IMR-90 (cell line): ENCODE measurements at regions not wholly inside any gene's neighbourhood (a gene's known extent, or its start where the extent isn't known, plus 50 kb on each side); places are given as distances from the start of the nearest gene placed in this dataset.

Source experiments
- ATAC-seq: fragments of 200-7000 bp; cut with Tn5 transposase; 2 replicates; pipeline ENCODE4 v1.9.1; 2020; ENCODE audit warnings: low read depth, mild to moderate bottlenecking, moderate library complexity
- BruUV-seq: library from RNA; stranded (reverse); fragments of 400-500 nt; replicated peaks from 2 replicates; lab custom pipeline; 2021; lab: Mats Ljungman, UMichigan
- CTCF ChIA-PET: fragments of 300-600 bp; formaldehyde crosslinking; extraction: SDS; loops from one replicate; lab custom pipeline; 2021; ENCODE audit warnings: antibody characterized with exemption; lab: Yijun Ruan, JAX
- POLR2A ChIA-PET: fragments of 300-600 bp; sonication (Branson Sonifier 250); formaldehyde crosslinking; loops from one replicate; lab custom pipeline; 2022; ENCODE audit warnings: antibody characterized with exemption; ENCODE audit not compliant: unreplicated experiment; lab: Charles Lee
- DNase-seq: peaks from one replicate; pipeline ENCODE4 v3.0.0; 2013
- H2AFZ ChIP-seq: replicated peaks from 2 replicates; pipeline ENCODE3; 2013; ENCODE audit warnings: low read length, mild to moderate bottlenecking; ENCODE audit not compliant: poor library complexity
- H2AK5ac ChIP-seq: 2 replicates; pipeline ENCODE4 v1.6.1; 2013; ENCODE audit warnings: low read depth, low read length, inconsistent platforms
- H2AK9ac ChIP-seq: replicated peaks from 2 replicates; pipeline ENCODE3; 2013; ENCODE audit warnings: mild to moderate bottlenecking, low read depth, low read length, moderate library complexity; ENCODE audit not compliant: poor library complexity
- H2BK120ac ChIP-seq: 2 replicates; pipeline ENCODE4 v1.6.1; 2013; ENCODE audit warnings: low read depth, low read length, inconsistent platforms
- H2BK15ac ChIP-seq: 3 replicates; pipeline ENCODE4 v1.6.1; 2013; ENCODE audit warnings: low read depth, low read length, inconsistent platforms
- H2BK20ac ChIP-seq: 2 replicates; pipeline ENCODE4 v1.6.1; 2013; ENCODE audit warnings: low read depth, mild to moderate bottlenecking, inconsistent platforms, low read length, moderate library complexity
- H2BK5ac ChIP-seq: 2 replicates; pipeline ENCODE4 v1.6.1; 2013; ENCODE audit warnings: mild to moderate bottlenecking, low read depth, low read length, inconsistent platforms; ENCODE audit not compliant: poor library complexity, severe bottlenecking
- H3K14ac ChIP-seq: replicated peaks from 2 replicates; pipeline ENCODE4 v1.6.1; 2013; ENCODE audit warnings: low read depth, low read length, inconsistent platforms
- H3K18ac ChIP-seq: 2 replicates; pipeline ENCODE4 v1.6.1; 2013; ENCODE audit warnings: low read depth, low read length, control low read depth
- H3K23ac ChIP-seq: 2 replicates; pipeline ENCODE4 v1.6.1; 2013; ENCODE audit warnings: low read depth, low read length, inconsistent platforms
- H3K27ac ChIP-seq: 2 replicates; pipeline ENCODE4 v1.5.1; 2013; ENCODE audit warnings: mild to moderate bottlenecking, control low read depth, low read length; ENCODE audit not compliant: insufficient read depth
- H3K27me3 ChIP-seq: 2 replicates; pipeline ENCODE4 v1.6.1; 2013; ENCODE audit warnings: low read length; ENCODE audit not compliant: control insufficient read depth, insufficient read depth
- H3K36me3 ChIP-seq: 2 replicates; pipeline ENCODE4 v1.6.1; 2013; ENCODE audit warnings: low read length, mixed read lengths; ENCODE audit not compliant: control insufficient read depth, insufficient read depth
- H3K4ac ChIP-seq: 2 replicates; pipeline ENCODE4 v1.6.1; 2013; ENCODE audit warnings: low read depth, low read length, inconsistent platforms
- H3K4me1 ChIP-seq: 2 replicates; pipeline ENCODE4 v1.6.1; 2013; ENCODE audit warnings: low read length, mixed read lengths; ENCODE audit not compliant: control insufficient read depth, insufficient read depth
- H3K4me2 ChIP-seq: 2 replicates; pipeline ENCODE4 v1.6.1; 2013; ENCODE audit warnings: low read depth, mild to moderate bottlenecking, control low read depth, low read length, moderate library complexity
- H3K4me3 ChIP-seq: 2 replicates; pipeline ENCODE4 v1.5.1; 2013; ENCODE audit warnings: low read depth, mild to moderate bottlenecking, control low read depth, low read length, moderate library complexity; ENCODE audit not compliant: insufficient read depth
- H3K56ac ChIP-seq: 2 replicates; pipeline ENCODE4 v1.6.1; 2013; ENCODE audit warnings: low read length, inconsistent platforms; ENCODE audit not compliant: insufficient read depth; ENCODE audit errors: extremely low read depth
- H3K79me1 ChIP-seq, 2 experiments: 2 replicates each; pipeline ENCODE4 v1.6.1; 2013; ENCODE audit warnings: low read length in 2 of 2, inconsistent platforms in 1 of 2, low read depth in 1 of 2
- H3K9ac ChIP-seq: 2 replicates; pipeline ENCODE4 v1.6.1; 2013; ENCODE audit warnings: low read depth, low read length, control low read depth
- H3K9me1 ChIP-seq: 2 replicates; pipeline ENCODE4 v1.6.1; 2013; ENCODE audit warnings: low read length, inconsistent platforms; ENCODE audit not compliant: insufficient read depth
- H3K9me3 ChIP-seq: 2 replicates; pipeline ENCODE4 v1.6.1; 2013; ENCODE audit warnings: low read length; ENCODE audit not compliant: control insufficient read depth, insufficient read depth
- H4K20me1 ChIP-seq: 2 replicates; pipeline ENCODE4 v1.6.1; 2013; ENCODE audit warnings: low read length, inconsistent platforms; ENCODE audit not compliant: insufficient read depth
- H4K5ac ChIP-seq: 2 replicates; pipeline ENCODE4 v1.6.1; 2013; ENCODE audit warnings: mild to moderate bottlenecking, low read depth, low read length, control low read depth
- H4K8ac ChIP-seq, 2 experiments: 2 replicates each; pipeline ENCODE4 v1.6.1; 2013; ENCODE audit warnings: low read depth in 2 of 2, low read length in 2 of 2, control low read depth in 1 of 2, inconsistent platforms in 1 of 2
- H4K91ac ChIP-seq: 2 replicates; pipeline ENCODE4 v1.6.1; 2013; ENCODE audit warnings: low read depth, low read length, inconsistent platforms; ENCODE audit not compliant: insufficient read depth
- FOS ChIP-seq: fragments of 150-350 bp; IDR thresholded peaks from 2 replicates; pipeline ENCODE4 v1.6.1; 2016; ENCODE audit warnings: low read depth, low read length
- MXI1 ChIP-seq: IDR thresholded peaks from 2 replicates; pipeline ENCODE4 v1.6.1; 2012; ENCODE audit warnings: low read depth, mild to moderate bottlenecking, low read length, moderate library complexity, borderline replicate concordance
- NFE2L2 ChIP-seq: fragments of 150-350 bp; IDR thresholded peaks from 2 replicates; pipeline ENCODE4 v1.6.1; 2016; ENCODE audit warnings: low read depth, mild to moderate bottlenecking, low read length
- RFX5 ChIP-seq: IDR thresholded peaks from 2 replicates; pipeline ENCODE4 v1.8.0; 2012; ENCODE audit warnings: low read depth, mild to moderate bottlenecking, low read length, moderate library complexity
- WGBS, 2 experiments: methylation state at CpG; one replicate each; pipeline versions ENCODE4 v1.1.5 to v1.1.7; 2013; ENCODE audit warnings: missing lambda C conversion rate in 2 of 2; ENCODE audit not compliant: insufficient read length in 1 of 2; ENCODE audit errors: extremely low coverage in 2 of 2; 5-methylcytosine and 5-hydroxymethylcytosine counted together
- dilution Hi-C: fragments of 300-500 bp; cut with HindIII; formaldehyde crosslinking; loops from one replicate; pipeline ENCODE4 v1.14.3; 2018; ENCODE audit warnings: low sequenced_read_pairs; ENCODE audit not compliant: unreplicated experiment
- in situ Hi-C: fragments of 300-500 bp; cut with MboI; formaldehyde crosslinking; loops from 3 replicates; pipeline ENCODE4 v1.14.3; 2019; ENCODE audit warnings: low sequenced_read_pairs, inconsistent platforms, mixed read lengths
- intact Hi-C: fragments of 100-400 bp; cut with micrococcal nuclease; formaldehyde crosslinking; loops from 2 replicates; pipeline ENCODE4 v1.10.0; 2022
- TF ChIP-seq, protein P1 (sequence below): fragments of 150-350 bp; IDR thresholded peaks from 2 replicates; pipeline ENCODE4 v1.6.1; 2016; ENCODE audit warnings: low read depth, mild to moderate bottlenecking, low read length, moderate library complexity, borderline replicate concordance

DNA sequence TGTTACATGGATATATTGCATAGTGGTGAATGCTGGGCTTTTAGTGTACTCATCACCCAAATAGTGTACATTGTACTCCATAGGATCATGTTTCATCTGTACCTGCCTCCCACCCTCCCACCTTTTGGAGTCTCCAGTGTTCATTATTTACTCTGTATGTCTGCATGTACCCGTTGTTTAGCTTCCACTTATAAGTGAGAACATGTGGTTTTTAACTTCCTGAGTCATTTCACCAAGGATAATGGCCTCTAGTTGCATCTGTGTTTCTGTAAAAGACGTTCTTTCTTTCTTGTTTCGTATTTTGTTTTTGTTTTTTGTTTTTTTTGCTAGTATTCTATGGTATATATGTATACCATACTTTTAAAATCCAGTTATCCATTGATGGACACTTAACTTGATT lies 107.5 kb downstream of the MSTN start:
- no peak overlapping the region for H2BK120ac ChIP-seq
- ATAC-seq (no peak), DNase-seq (no peak)
- no peaks in the 10 kb centered on the region for H3K79me1 ChIP-seq
- no peak overlapping the region for H2AFZ ChIP-seq
- POLR2A ChIA-PET = no interaction called here
- H3K4me3 ChIP-seq = no peak overlapping the region
- no peak overlapping the region for H3K18ac ChIP-seq
- H3K14ac ChIP-seq = no peak overlapping the region
- H4K8ac ChIP-seq = no peak overlapping the region
- in situ Hi-C loops = no loop called here
- no peak overlapping the region for H4K91ac ChIP-seq
- BruUV-seq = no TSS peak
- no peak overlapping the region for H3K56ac ChIP-seq
- CTCF ChIA-PET = no interaction called here
- no peaks in the 10 kb centered on the region for H3K27me3 ChIP-seq
- TF ChIP-seq NFE2L2 = no peak
- no peak for TF ChIP-seq FOS
- no peak for TF ChIP-seq RFX5
- no peak for TF ChIP-seq MXI1
- TF ChIP-seq, protein P1, sequence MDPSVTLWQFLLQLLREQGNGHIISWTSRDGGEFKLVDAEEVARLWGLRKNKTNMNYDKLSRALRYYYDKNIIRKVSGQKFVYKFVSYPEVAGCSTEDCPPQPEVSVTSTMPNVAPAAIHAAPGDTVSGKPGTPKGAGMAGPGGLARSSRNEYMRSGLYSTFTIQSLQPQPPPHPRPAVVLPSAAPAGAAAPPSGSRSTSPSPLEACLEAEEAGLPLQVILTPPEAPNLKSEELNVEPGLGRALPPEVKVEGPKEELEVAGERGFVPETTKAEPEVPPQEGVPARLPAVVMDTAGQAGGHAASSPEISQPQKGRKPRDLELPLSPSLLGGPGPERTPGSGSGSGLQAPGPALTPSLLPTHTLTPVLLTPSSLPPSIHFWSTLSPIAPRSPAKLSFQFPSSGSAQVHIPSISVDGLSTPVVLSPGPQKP = no peak
- H3K4ac ChIP-seq = no peak overlapping the region
- H3K27ac ChIP-seq = no peak overlapping the region
- H3K36me3 ChIP-seq = no peaks in the 10 kb centered on the region
- intact Hi-C loops = no loop called here
- no peaks in the 10 kb centered on the region for H3K9me3 ChIP-seq
- no peaks in the 10 kb centered on the region for H4K20me1 ChIP-seq
- H3K4me1 ChIP-seq = no peaks in the 10 kb centered on the region
- no peak overlapping the region for H3K23ac ChIP-seq
- H3K4me2 ChIP-seq = no peak overlapping the region
- no peak overlapping the region for H3K9ac ChIP-seq
- WGBS, 2 experiments = no CpG with 5 or more reads among the region's 3 CpGs
- H2BK15ac ChIP-seq = no peak overlapping the region
- no peak overlapping the region for H4K5ac ChIP-seq
- no peak overlapping the region for H2AK5ac ChIP-seq
- H2AK9ac ChIP-seq = no peak overlapping the region
- dilution Hi-C loops = no loop called here
- H2BK5ac ChIP-seq = no peak overlapping the region
- H3K9me1 ChIP-seq = no peaks in the 10 kb centered on the region
- H2BK20ac ChIP-seq = no peak overlapping the region
